ENCODE measurements at regions not wholly inside any gene's neighbourhood (a gene's known extent, or its start where the extent isn't known, plus 50 kb on each side); places are given as distances from the start of the nearest gene placed in this dataset.

DNA sequence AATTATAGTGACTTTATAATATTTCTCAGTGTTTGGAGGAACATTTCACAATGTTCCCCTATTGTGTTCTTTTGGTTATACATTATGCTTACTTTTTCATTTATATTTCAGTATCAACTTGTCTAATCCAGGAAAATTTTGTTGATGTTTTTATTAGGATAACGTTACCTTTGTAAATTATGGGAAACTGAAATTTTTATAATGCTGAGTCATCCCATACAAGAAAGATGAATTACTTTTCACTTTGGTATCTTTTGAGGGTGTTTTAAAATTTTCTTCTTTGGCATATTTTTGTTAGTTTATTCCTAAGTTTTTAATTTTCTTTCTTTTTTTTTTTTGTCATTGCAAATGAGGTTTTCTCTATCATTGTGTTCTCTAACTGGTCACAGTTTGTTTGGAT, 542.7 kb downstream of the SLC16A7 start:
- TF ChIP-seq, protein P1, sequence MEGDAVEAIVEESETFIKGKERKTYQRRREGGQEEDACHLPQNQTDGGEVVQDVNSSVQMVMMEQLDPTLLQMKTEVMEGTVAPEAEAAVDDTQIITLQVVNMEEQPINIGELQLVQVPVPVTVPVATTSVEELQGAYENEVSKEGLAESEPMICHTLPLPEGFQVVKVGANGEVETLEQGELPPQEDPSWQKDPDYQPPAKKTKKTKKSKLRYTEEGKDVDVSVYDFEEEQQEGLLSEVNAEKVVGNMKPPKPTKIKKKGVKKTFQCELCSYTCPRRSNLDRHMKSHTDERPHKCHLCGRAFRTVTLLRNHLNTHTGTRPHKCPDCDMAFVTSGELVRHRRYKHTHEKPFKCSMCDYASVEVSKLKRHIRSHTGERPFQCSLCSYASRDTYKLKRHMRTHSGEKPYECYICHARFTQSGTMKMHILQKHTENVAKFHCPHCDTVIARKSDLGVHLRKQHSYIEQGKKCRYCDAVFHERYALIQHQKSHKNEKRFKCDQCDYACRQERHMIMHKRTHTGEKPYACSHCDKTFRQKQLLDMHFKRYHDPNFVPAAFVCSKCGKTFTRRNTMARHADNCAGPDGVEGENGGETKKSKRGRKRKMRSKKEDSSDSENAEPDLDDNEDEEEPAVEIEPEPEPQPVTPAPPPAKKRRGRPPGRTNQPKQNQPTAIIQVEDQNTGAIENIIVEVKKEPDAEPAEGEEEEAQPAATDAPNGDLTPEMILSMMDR (IDR thresholded peaks at IDR 0.05), result no peak
- TF ChIP-seq POLR2A (IDR thresholded peaks at IDR 0.05) (no peak), POLR2AphosphoS5 (IDR thresholded peaks at IDR 0.05) (no peak)

All from breast epithelium (tissue), 3 donors.